ENCODE measurements at regions not wholly inside any gene's neighbourhood (a gene's known extent, or its start where the extent isn't known, plus 50 kb on each side); places are given as distances from the start of the nearest gene placed in this dataset.

- TF ChIP-seq CTCF (conservative IDR thresholded peaks at IDR 0.05 in 1 of 2, IDR thresholded peaks at IDR 0.05 in 1 of 2; ENCODE audit: extremely low read depth in 1 of 2, insufficient read depth in 1 of 2, low read depth in 1 of 2, low read length in 2 of 2) (no peak), EZH2 (IDR thresholded peaks at IDR 0.05; ENCODE audit: borderline replicate concordance, low read length) (no peak)
These were observed 83.8 kb upstream of the PIWIL1 start for GRCh38 chr12:130253866-130254265.
